HepG2 (cell line): ENCODE measurements at regions not wholly inside any gene's neighbourhood (a gene's known extent, or its start where the extent isn't known, plus 50 kb on each side); places are given as distances from the start of the nearest gene placed in this dataset.

Experiments used
- ATAC-seq: fragments of 200-7000 bp; cut with Tn5 transposase; 3 replicates; pipeline ENCODE4 v1.9.1; 2020; ENCODE audit warnings: mild to moderate bottlenecking, moderate library complexity
- BruUV-seq: library from RNA; stranded (reverse); fragments of 400-500 nt; replicated peaks from 2 replicates; lab custom pipeline; 2021; lab: Mats Ljungman, UMichigan
- CTCF ChIA-PET: fragments of 300-600 bp; formaldehyde crosslinking; extraction: SDS; loops from one replicate; lab custom pipeline; 2021; ENCODE audit warnings: low total read pairs, inconsistent platforms, low intra/inter-chr PET ratio; lab: Yijun Ruan, JAX
- POLR2A ChIA-PET: fragments of 350-600 bp; sonication (Branson Sonifier 250); formaldehyde crosslinking; loops from one replicate; lab custom pipeline; 2020; ENCODE audit warnings: antibody characterized with exemption, inconsistent platforms; lab: Yijun Ruan, JAX
- DNase-seq: peaks from one replicate; pipeline ENCODE4 v3.0.0-alpha.2; 2015; ENCODE audit warnings: low spot score
- FAIRE-seq: peaks from 3 replicates; lab custom pipeline; 2011; peaks lifted over from hg19 to GRCh38; lab: Jason Lieb, UNC
- H2AFZ ChIP-seq: one replicate; pipeline ENCODE4 v1.6.1; 2011; ENCODE audit warnings: low read length, inconsistent platforms
- H3K27ac ChIP-seq: fragments of 300-600 bp; 3 replicates; pipeline ENCODE4 v1.8.0; 2011; ENCODE audit warnings: mixed run types, mild to moderate bottlenecking, mixed read lengths, low read length, inconsistent platforms; ENCODE audit not compliant: insufficient read depth; ENCODE audit errors: extremely low read length
- H3K27me3 ChIP-seq, 2 experiments: fragments of 200-600 bp in 1 of 2; 2 replicates in 1 of 2; 3 replicates in 1 of 2; pipeline versions ENCODE4 v1.6.0 to v1.8.0; 2011; ENCODE audit warnings: low read length in 2 of 2, mild to moderate bottlenecking in 2 of 2, moderate library complexity in 2 of 2, inconsistent platforms in 1 of 2; ENCODE audit not compliant: insufficient read depth in 2 of 2, control insufficient read depth in 1 of 2
- H3K36me3 ChIP-seq, 2 experiments: fragments of 200-600 bp in 1 of 2; replicated peaks in 1 of 2; 2 replicates in 1 of 2; 3 replicates in 1 of 2; pipeline versions ENCODE4 v1.5.1 to v1.8.0; 2011; ENCODE audit warnings: low read length in 2 of 2, inconsistent platforms in 1 of 2; ENCODE audit not compliant: insufficient read depth in 2 of 2, control insufficient read depth in 1 of 2
- H3K4me1 ChIP-seq: 2 replicates; pipeline ENCODE4 v1.5.1; 2012; ENCODE audit warnings: low read length, inconsistent platforms; ENCODE audit not compliant: insufficient read depth
- H3K4me2 ChIP-seq: 2 replicates; pipeline ENCODE4 v1.6.0; 2011; ENCODE audit warnings: low read depth, low read length, inconsistent platforms
- H3K4me3 ChIP-seq, 3 experiments: fragments of 200-600 bp in 1 of 3; sonication (generic), shearing (Covaris generic) in 1 of 3; replicated peaks in 1 of 3; 2 replicates each; pipeline ENCODE4 v1.5.1; 2011 to 2016; ENCODE audit warnings: low read length in 3 of 3, inconsistent platforms in 2 of 3, low read depth in 2 of 3, mild to moderate bottlenecking in 2 of 3, control low read depth in 1 of 3, mixed read lengths in 1 of 3; ENCODE audit not compliant: insufficient read depth in 1 of 3
- H3K79me2 ChIP-seq: one replicate; pipeline ENCODE4 v1.6.1; 2011; ENCODE audit warnings: low read length, inconsistent platforms; ENCODE audit not compliant: insufficient read depth
- H3K9ac ChIP-seq: 2 replicates; pipeline ENCODE4 v1.6.0; 2011; ENCODE audit warnings: mild to moderate bottlenecking, low read depth, low read length, inconsistent platforms; ENCODE audit not compliant: insufficient read depth
- H3K9me3 ChIP-seq: 2 replicates; pipeline ENCODE4 v1.5.1; 2012; ENCODE audit warnings: mild to moderate bottlenecking, low read length
- H4K20me1 ChIP-seq: 2 replicates; pipeline ENCODE4 v1.6.0; 2011; ENCODE audit warnings: inconsistent platforms, mild to moderate bottlenecking, low read length, moderate library complexity; ENCODE audit not compliant: insufficient read depth
- ARNT ChIP-seq: fragments of 450-650 bp; IDR thresholded peaks from 2 replicates; pipeline ENCODE4 v1.6.1; 2017
- EP300 ChIP-seq, 3 experiments: sonication (generic) in 1 of 3; formaldehyde crosslinking in 1 of 3; IDR thresholded peaks; 2 replicates each; pipeline versions ENCODE4 v1.5.1 to v1.6.1; 2011 to 2020; ENCODE audit warnings: low read depth in 2 of 3, low read length in 2 of 3, borderline replicate concordance in 1 of 3, improper control_type of control experiment in 1 of 3, mild to moderate bottlenecking in 1 of 3, missing genetic modification reagents in 1 of 3, moderate library complexity in 1 of 3
- FOXM1 ChIP-seq: sonication (generic); formaldehyde crosslinking; IDR thresholded peaks from 2 replicates; pipeline ENCODE4 v1.5.0; 2020; ENCODE audit warnings: missing genetic modification reagents
- KDM2A ChIP-seq: sonication (generic); formaldehyde crosslinking; IDR thresholded peaks from 2 replicates; pipeline ENCODE4 v1.4.0; 2020; ENCODE audit warnings: low read depth, missing genetic modification reagents, borderline replicate concordance
- KLF9 ChIP-seq: IDR thresholded peaks from 2 replicates; pipeline ENCODE4 v1.6.1; 2016; ENCODE audit warnings: low read depth
- SOX5 ChIP-seq: IDR thresholded peaks from 2 replicates; pipeline ENCODE4 v1.6.1; 2016; ENCODE audit warnings: borderline replicate concordance
- ZNF30 ChIP-seq: sonication (generic); formaldehyde crosslinking; IDR thresholded peaks from 2 replicates; pipeline ENCODE4 v1.5.0; 2020; ENCODE audit warnings: mild to moderate bottlenecking, missing genetic modification reagents
- WGBS: methylation state at CpG from one replicate; pipeline ENCODE4 v1.1.6; 2017; ENCODE audit warnings: low lambda C conversion rate; 5-methylcytosine and 5-hydroxymethylcytosine counted together
- in situ Hi-C: cut with HindIII; loops from 2 replicates; pipeline ENCODE4 v1.10.0; 2017; ENCODE audit warnings: low pct_unique_long_range_greater_than_20kb; ENCODE audit not compliant: extremely low pct_ligation_motif_present
- intact Hi-C: fragments of 100-400 bp; cut with micrococcal nuclease; formaldehyde crosslinking; loops from one replicate; pipeline ENCODE4 v1.10.0; 2022; ENCODE audit not compliant: unreplicated experiment
- TF ChIP-seq, protein P1 (sequence below): sonication (generic); formaldehyde crosslinking; IDR thresholded peaks from 2 replicates; pipeline ENCODE4 v1.4.0; 2020; ENCODE audit warnings: missing genetic modification reagents
- TF ChIP-seq, protein P2 (sequence below): sonication (generic); formaldehyde crosslinking; IDR thresholded peaks from 2 replicates; pipeline ENCODE4 v1.8.0; 2022; ENCODE audit warnings: missing genetic modification reagents, low read depth, mild to moderate bottlenecking, borderline replicate concordance
- TF ChIP-seq, protein P3 (sequence below): sonication (generic); formaldehyde crosslinking; IDR thresholded peaks from 2 replicates; pipeline ENCODE4 v1.4.0; 2020; ENCODE audit warnings: missing genetic modification reagents
- TF ChIP-seq, protein P4 (sequence below): IDR thresholded peaks from 2 replicates; pipeline ENCODE4 v1.6.1; 2016; ENCODE audit warnings: low read depth, missing genetic modification reagents, missing compliant biosample characterization

DNA sequence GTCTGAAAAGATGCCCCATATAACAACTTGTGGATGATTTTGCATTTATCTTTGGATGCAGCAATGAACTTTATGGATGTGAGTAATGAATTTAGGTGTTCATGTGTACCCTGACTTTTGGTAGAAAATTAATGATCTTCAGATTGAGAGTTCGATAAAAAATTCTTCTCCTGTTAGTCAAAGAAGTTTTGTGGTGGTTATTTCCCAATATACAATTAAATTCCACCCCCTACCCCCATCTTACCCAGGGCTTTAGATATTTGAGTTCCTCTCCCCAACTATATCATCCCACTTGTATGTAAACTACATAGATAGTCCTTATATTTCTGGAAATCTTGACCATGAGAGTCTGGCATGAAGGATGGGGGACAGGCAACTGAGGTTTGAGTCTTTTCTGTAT lies 126.1 kb upstream of the ALDH1A3 start:
- no peak for DNase-seq
- no peak for ATAC-seq
- BruUV-seq, result no TSS peak
- Histone ChIP-seq H3K27me3 (no peaks in the 10 kb centered on the region), H4K20me1 (no peaks in the 10 kb centered on the region), H3K9ac (no peak overlapping the region), H3K36me3 (no peaks in the 10 kb centered on the region), H3K27ac (no peak overlapping the region), H3K79me2 (no peaks in the 10 kb centered on the region), H3K4me2 (no peak overlapping the region), H3K4me1 (no peaks in the 10 kb centered on the region), H3K9me3 (no peaks in the 10 kb centered on the region), H2AFZ (no peak overlapping the region), H3K4me3 (no peak overlapping the region)
- ChIA-PET CTCF (no interaction called here), POLR2A (no interaction called here)
- intact Hi-C loops (no loop called here), in situ Hi-C loops (no loop called here)
- WGBS, result 0% methylated on average over 1 of the region's 1 CpG
- no peak for FAIRE-seq
- TF ChIP-seq, protein P1, sequence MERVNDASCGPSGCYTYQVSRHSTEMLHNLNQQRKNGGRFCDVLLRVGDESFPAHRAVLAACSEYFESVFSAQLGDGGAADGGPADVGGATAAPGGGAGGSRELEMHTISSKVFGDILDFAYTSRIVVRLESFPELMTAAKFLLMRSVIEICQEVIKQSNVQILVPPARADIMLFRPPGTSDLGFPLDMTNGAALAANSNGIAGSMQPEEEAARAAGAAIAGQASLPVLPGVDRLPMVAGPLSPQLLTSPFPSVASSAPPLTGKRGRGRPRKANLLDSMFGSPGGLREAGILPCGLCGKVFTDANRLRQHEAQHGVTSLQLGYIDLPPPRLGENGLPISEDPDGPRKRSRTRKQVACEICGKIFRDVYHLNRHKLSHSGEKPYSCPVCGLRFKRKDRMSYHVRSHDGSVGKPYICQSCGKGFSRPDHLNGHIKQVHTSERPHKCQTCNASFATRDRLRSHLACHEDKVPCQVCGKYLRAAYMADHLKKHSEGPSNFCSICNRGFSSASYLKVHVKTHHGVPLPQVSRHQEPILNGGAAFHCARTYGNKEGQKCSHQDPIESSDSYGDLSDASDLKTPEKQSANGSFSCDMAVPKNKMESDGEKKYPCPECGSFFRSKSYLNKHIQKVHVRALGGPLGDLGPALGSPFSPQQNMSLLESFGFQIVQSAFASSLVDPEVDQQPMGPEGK (CRISPR knock-in tag), result no peak
- TF ChIP-seq, protein P2, sequence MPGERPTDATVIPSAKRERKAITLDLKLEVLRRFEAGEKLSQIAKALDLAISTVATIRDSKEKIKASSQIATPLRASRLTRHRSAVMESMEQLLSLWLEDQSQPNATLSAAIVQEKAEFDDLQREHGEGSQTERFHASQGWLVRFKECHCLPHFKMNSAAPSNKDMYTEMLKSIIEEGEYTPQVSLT (CRISPR knock-in tag), result no peak
- TF ChIP-seq KDM2A (no peak), ARNT (no peak), SOX5 (CRISPR knock-in tag) (no peak), ZNF30 (no peak), EP300 (IDR thresholded peaks at IDR 0.05; ENCODE audit: low read depth in 2 of 2, low read length in 2 of 2) (no peak), EP300 (CRISPR knock-in tag; IDR thresholded peaks at IDR 0.05; ENCODE audit: borderline replicate concordance) (no peak), KLF9 (CRISPR knock-in tag) (no peak), FOXM1 (no peak)
- TF ChIP-seq, protein P3, sequence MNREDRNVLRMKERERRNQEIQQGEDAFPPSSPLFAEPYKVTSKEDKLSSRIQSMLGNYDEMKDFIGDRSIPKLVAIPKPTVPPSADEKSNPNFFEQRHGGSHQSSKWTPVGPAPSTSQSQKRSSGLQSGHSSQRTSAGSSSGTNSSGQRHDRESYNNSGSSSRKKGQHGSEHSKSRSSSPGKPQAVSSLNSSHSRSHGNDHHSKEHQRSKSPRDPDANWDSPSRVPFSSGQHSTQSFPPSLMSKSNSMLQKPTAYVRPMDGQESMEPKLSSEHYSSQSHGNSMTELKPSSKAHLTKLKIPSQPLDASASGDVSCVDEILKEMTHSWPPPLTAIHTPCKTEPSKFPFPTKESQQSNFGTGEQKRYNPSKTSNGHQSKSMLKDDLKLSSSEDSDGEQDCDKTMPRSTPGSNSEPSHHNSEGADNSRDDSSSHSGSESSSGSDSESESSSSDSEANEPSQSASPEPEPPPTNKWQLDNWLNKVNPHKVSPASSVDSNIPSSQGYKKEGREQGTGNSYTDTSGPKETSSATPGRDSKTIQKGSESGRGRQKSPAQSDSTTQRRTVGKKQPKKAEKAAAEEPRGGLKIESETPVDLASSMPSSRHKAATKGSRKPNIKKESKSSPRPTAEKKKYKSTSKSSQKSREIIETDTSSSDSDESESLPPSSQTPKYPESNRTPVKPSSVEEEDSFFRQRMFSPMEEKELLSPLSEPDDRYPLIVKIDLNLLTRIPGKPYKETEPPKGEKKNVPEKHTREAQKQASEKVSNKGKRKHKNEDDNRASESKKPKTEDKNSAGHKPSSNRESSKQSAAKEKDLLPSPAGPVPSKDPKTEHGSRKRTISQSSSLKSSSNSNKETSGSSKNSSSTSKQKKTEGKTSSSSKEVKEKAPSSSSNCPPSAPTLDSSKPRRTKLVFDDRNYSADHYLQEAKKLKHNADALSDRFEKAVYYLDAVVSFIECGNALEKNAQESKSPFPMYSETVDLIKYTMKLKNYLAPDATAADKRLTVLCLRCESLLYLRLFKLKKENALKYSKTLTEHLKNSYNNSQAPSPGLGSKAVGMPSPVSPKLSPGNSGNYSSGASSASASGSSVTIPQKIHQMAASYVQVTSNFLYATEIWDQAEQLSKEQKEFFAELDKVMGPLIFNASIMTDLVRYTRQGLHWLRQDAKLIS (CRISPR knock-in tag), result no peak
- TF ChIP-seq, protein P4, sequence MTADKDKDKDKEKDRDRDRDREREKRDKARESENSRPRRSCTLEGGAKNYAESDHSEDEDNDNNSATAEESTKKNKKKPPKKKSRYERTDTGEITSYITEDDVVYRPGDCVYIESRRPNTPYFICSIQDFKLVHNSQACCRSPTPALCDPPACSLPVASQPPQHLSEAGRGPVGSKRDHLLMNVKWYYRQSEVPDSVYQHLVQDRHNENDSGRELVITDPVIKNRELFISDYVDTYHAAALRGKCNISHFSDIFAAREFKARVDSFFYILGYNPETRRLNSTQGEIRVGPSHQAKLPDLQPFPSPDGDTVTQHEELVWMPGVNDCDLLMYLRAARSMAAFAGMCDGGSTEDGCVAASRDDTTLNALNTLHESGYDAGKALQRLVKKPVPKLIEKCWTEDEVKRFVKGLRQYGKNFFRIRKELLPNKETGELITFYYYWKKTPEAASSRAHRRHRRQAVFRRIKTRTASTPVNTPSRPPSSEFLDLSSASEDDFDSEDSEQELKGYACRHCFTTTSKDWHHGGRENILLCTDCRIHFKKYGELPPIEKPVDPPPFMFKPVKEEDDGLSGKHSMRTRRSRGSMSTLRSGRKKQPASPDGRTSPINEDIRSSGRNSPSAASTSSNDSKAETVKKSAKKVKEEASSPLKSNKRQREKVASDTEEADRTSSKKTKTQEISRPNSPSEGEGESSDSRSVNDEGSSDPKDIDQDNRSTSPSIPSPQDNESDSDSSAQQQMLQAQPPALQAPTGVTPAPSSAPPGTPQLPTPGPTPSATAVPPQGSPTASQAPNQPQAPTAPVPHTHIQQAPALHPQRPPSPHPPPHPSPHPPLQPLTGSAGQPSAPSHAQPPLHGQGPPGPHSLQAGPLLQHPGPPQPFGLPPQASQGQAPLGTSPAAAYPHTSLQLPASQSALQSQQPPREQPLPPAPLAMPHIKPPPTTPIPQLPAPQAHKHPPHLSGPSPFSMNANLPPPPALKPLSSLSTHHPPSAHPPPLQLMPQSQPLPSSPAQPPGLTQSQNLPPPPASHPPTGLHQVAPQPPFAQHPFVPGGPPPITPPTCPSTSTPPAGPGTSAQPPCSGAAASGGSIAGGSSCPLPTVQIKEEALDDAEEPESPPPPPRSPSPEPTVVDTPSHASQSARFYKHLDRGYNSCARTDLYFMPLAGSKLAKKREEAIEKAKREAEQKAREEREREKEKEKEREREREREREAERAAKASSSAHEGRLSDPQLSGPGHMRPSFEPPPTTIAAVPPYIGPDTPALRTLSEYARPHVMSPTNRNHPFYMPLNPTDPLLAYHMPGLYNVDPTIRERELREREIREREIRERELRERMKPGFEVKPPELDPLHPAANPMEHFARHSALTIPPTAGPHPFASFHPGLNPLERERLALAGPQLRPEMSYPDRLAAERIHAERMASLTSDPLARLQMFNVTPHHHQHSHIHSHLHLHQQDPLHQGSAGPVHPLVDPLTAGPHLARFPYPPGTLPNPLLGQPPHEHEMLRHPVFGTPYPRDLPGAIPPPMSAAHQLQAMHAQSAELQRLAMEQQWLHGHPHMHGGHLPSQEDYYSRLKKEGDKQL, result no peak
